ENCODE measurements at regions not wholly inside any gene's neighbourhood (a gene's known extent, or its start where the extent isn't known, plus 50 kb on each side); places are given as distances from the start of the nearest gene placed in this dataset.

DNA sequence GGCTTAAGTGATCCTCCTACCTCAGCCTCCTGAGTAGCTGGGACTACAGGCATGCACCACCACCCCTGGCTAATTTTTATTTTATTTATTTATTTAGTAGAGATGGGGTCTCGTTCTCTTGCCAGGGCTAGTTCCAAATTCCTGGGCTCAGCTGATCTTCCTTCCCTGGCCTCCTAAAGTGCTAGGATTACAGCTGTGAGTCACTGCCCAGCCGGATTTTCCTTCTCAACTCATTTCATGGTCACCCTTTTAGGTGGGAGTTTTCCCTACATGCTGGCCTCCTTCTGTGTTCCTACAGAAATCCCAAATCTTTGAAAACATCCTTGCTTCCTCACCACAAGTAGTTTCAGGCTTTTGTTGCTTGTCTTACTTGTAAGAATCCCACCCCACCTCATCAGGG is 102.1 kb upstream of the SIAH1 start:
- TF ChIP-seq, protein P1, sequence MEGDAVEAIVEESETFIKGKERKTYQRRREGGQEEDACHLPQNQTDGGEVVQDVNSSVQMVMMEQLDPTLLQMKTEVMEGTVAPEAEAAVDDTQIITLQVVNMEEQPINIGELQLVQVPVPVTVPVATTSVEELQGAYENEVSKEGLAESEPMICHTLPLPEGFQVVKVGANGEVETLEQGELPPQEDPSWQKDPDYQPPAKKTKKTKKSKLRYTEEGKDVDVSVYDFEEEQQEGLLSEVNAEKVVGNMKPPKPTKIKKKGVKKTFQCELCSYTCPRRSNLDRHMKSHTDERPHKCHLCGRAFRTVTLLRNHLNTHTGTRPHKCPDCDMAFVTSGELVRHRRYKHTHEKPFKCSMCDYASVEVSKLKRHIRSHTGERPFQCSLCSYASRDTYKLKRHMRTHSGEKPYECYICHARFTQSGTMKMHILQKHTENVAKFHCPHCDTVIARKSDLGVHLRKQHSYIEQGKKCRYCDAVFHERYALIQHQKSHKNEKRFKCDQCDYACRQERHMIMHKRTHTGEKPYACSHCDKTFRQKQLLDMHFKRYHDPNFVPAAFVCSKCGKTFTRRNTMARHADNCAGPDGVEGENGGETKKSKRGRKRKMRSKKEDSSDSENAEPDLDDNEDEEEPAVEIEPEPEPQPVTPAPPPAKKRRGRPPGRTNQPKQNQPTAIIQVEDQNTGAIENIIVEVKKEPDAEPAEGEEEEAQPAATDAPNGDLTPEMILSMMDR (conservative IDR thresholded peaks at IDR 0.05) = no peak
- TF ChIP-seq ZFX (IDR thresholded peaks at IDR 0.05) = no peak
- no peak overlapping the region for H3K27ac ChIP-seq

DNA sequence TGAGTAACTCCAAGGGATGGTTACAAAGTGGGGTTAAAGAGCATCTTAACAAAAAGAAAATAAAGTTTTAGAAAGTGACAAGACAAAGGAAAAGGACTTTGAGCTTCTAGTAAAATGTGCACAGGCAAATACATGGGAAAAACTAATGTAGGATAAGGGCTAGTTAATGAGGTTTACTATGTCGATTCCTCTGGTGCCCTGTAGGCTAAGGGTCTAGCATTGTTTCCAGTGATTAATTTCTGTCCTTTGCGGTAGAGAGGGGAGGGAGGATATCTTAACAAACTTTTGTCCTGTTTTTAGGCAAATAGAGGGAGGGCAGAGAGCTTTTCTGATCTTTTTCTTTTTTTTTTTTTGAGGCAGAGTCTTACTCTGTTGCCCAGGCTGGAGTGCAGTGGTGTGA is 96.6 kb upstream of the SIAH1 start:
- H3K27ac ChIP-seq = no peak overlapping the region
- no peak for TF ChIP-seq ZFX (IDR thresholded peaks at IDR 0.05)

DNA sequence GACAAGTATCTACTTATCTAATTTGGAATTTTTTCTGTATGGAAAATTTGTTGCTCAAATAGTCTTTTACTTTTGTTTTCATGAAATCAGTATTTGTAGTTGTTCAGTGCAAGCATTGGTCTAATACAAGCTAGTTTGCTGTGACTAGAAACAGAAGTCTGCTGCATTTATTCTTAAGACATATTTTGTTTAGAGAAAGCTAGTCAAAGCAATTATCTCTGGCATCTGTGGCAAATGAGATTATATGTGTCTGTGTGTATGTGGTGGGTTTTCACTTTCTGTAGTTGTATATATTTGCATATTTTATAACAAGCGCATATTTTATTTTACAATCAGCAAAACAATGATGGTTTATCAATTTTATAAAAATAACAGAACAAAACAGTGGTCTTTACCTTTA is 96.0 kb upstream of the SIAH1 start:
- no peak overlapping the region for H3K27ac ChIP-seq
- TF ChIP-seq, protein P1 (conservative IDR thresholded peaks at IDR 0.05) = no peak
- no peak for TF ChIP-seq ZFX (IDR thresholded peaks at IDR 0.05)

DNA sequence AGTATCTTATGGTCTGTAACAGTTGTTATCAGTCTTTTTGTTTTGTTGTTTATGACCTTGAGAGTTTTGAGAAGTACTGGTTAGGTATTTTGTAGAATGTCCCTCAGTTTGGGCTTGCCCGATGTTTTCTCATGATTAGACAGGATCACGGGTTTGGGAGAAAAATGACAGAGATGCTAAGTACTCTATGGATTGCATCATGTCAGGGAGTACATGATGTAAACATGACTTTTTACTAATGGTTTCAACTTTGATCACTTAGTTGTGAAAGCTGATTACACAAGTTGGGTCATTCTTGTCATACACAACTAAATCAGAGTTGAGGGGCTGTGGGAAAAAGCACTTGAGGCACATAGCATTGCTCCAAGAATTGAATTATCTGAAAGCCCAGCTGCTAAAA is 94.7 kb upstream of the SIAH1 start:
- TF ChIP-seq, protein P1 (conservative IDR thresholded peaks at IDR 0.05) = no peak
- no peak for TF ChIP-seq ZFX (IDR thresholded peaks at IDR 0.05)
- no peak overlapping the region for H3K27ac ChIP-seq

DNA sequence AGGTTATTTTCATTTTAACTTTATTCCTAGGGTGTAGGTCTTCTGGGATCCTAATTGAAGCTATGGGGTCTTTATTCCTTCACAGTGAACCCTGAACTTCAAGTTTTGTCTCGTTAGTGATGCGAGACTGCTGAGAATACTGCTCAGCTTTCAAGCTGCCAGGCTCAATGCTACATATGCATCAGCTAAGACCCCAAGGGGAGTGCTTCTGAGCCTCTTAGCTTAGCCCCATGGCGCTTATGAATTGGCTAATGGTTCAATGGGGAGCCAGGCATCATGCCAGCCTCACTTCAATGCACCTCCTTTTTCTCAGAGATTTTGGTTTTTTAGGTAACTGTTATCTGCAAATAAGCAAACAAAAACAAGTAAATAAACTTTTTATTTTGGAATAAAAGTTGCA is 94.1 kb upstream of the SIAH1 start:
- H3K27ac ChIP-seq = no peak overlapping the region
- TF ChIP-seq, protein P1 (conservative IDR thresholded peaks at IDR 0.05) = no peak
- TF ChIP-seq ZFX (IDR thresholded peaks at IDR 0.05) = no peak

DNA sequence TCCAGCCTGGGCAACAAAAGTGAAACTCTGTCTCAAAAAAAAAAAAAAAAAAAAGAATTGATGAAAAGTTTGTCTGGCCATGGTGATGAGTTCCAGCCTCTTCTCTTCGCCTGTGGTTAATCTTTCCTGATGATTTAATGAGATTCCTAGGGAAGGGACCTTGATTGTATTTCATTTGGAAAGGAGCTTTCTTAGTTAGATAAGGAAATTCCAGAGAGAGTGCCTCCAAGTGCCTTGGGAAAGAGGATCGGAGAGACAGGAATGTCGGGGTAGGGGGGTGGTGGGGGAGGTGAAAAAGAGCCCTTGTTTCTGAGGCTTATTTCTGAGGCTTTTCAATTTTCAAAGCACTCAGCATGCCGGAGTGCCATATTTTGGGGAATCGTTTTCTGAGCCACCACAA is 93.2 kb upstream of the SIAH1 start:
- no peak overlapping the region for H3K27ac ChIP-seq
- TF ChIP-seq ZFX (IDR thresholded peaks at IDR 0.05) = no peak
- TF ChIP-seq, protein P1 (conservative IDR thresholded peaks at IDR 0.05) = no peak

DNA sequence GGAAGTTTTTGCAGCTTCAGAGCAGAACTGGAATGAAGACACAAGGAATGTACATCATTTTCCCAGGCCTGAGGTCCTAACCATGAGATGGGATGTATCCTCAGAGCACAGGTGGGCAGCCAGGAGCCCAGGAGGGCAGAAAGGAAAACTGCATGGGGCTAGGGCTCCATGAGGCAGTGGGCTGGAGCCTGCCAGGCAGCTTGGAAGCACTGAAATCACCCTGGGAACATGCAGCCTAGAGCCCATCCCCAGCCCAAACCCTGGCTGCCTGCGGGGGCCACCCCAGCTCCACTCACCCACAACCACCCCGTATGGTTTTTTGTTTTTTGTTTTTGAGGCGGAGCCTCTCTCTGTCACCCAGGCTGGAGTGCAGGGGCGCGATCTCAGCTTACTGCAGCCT is 86.2 kb upstream of the SIAH1 start:
- TF ChIP-seq, protein P1 (conservative IDR thresholded peaks at IDR 0.05) = no peak
- TF ChIP-seq ZFX (IDR thresholded peaks at IDR 0.05) = no peak
- H3K27ac ChIP-seq = no peak overlapping the region

DNA sequence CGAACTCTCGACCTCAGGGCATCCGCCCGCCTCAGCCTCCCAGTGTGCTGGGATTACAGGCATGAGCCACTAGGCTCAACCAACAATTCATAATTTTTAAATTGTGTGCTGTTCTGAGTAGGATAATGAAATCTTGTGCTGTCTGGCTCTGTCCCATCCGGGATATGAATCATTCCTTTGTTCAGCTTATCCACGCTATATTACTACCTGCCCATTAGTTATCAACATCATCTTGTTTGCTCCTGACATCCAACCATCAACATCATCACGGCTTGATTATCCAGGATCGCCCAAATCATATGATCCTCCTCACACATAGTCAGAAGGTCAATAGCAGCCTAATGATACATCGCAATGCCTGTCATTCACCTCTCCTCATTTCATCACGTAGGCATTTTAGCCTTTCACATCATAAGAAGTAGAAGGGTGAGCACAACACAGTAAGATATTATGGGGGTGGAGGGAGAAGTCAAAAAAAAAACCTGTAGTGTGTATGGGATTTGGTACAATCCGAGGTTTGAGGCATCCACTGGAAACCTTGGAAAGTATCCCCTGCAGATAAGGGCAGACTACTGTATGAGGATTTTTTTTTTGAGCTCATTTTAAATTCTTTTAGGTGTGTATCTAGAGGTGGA is 77.0 kb upstream of the SIAH1 start:
- TF ChIP-seq, protein P1 (conservative IDR thresholded peaks at IDR 0.05) = no peak
- no peak for TF ChIP-seq ZFX (IDR thresholded peaks at IDR 0.05)
- no peak overlapping the region for H3K27ac ChIP-seq
